ENCODE measurements at regions not wholly inside any gene's neighbourhood (a gene's known extent, or its start where the extent isn't known, plus 50 kb on each side); places are given as distances from the start of the nearest gene placed in this dataset.

- TF ChIP-seq EZH2 (IDR thresholded peaks at IDR 0.05; ENCODE audit: borderline replicate concordance, low read depth, low read length, severe bottlenecking), result no peak
- no peak for TF ChIP-seq CTCF (IDR thresholded peaks at IDR 0.05; ENCODE audit: borderline replicate concordance, extremely low read depth, low read length, poor library complexity, severe bottlenecking)
Measured at GRCh38 chr2:174673440-174673839, 75.8 kb upstream of the WIPF1 start.
